ENCODE measurements at regions not wholly inside any gene's neighbourhood (a gene's known extent, or its start where the extent isn't known, plus 50 kb on each side); places are given as distances from the start of the nearest gene placed in this dataset.
A peak's percentile ranks its signal among the peaks of the same experiment; 100 is the strongest.
"Not testable (repeated sequence)": the region's sequence is repeated elsewhere in the genome, so short reads cannot be mapped to it uniquely, and the experiment has no call there.

DNA sequence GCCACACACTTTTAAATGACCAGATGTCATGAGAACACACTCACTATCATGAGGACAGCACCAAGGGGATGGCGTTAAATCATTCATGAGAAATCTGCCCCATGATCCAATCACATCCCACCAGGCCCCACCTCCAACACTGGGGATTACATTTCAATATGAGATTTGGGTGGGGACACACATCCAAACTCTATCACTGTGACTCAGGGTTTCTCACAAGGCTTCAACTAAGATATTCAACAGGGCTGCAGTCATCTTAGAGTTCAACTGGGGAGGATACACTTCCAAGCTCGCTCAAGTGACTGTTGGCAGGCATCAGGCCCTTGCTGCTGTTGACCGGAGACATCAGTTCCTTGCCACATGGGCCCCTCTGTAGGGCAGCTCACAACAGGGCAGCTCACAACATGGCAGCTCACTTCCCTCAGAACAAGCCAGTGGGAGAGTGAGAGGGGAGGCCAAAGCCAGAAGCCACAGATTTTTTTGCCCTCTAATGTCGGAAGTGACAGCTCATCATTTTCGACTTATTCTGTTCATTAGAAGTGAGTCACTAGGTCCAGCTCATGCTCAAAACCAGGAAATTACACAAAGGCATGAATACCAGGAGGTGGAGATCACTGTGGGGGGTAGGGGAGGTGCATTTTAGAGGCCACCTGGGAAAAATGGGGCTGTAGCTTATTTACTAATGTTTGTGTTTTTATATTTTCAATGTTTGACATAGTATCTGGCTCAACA, 50.8 kb upstream of the PTHLH start:
- DNase-seq (ENCODE audit: low read depth): peak; percentile 90

DNA sequence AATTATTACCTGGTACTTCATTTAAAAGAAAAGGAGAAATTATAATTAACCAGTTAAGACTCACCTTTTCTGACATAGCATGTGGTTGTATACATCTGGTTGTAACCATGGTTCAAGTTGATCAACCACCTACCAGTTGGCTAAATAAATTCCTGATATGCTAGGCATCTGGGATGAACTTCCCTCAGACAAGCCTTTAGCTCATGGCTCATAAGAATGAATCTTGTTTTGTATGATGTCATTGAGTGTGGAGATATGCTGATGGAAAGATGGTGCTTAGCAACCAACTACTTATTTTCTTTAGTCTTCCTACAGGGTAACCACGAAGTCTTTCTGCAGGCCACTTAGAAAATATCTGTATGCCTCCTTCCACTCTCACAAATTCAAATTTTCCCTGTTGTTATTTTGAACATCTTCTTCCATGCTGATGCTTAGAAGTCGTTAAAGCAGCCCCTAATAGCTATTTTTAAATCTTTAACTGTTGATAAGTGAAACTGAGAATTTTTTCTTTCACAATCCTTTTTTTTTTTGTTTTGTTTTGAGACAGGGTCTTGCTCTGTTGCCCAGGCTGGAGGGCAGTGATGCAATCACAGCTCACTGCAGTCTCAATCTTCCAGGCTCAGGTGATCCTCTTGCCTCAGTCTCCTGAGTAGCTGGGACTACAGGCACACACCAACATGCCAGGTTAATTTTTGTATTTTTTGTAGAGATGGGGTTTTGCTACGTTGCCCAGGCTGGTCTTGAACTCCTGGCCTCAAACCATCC, 51.9 kb upstream of the PTHLH start:
- peak; percentile 68 for DNase-seq (ENCODE audit: low read depth)

DNA sequence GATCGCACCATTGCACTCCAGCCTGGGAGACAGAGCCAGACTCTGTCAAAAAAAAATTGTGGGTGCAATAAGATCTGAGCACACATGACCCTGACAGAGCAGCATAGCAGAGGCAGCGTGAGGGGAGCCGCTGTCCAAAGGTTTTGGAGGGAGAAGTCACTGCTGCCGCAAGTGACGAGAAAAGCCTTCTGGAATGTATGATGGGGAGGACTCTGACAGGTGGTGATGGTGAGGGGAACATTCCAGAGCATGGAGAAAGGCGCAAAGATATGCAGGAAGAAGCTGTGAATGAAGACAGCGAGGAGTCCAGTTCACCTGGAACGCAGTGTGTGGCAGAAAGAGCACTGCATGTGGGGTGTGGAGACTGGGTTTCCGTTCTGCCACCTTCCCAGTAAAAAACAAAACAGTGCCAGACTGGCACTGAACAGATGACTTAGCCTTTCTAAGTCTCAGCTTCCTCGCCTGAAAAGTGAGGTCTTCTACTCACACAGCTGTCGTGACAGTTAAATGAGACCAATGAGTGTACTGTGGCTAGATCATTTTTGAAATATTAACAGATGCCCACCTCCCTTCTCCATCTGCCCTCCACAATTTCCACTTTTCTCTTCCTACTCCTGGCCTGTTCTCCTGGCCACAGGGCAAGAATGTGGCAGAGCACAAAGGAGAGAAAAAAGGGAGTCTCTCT, 53.4 kb upstream of the PTHLH start:
- DNase-seq (ENCODE audit: low read depth): peak; percentile 44

DNA sequence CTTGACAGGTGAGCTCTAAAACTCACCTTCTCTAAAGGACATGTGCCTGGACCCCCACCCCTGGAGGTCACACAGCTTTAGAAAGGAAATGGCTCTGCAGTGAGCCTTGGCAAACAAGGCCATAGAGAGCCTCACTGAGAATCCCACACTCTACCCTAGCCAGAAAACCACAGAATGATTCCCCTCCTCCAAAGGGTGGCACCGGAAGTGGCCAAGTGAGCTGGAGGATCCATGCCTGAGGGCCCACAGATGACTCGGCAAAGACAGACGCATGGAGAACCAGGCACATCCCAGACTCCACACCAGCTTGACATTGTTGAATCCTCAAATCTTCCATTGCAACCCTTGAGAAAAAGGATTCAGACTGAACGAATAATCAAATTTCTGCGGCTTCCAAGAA, 54.2 kb upstream of the PTHLH start:
- peak; percentile 93 for DNase-seq (ENCODE audit: low read depth)

DNA sequence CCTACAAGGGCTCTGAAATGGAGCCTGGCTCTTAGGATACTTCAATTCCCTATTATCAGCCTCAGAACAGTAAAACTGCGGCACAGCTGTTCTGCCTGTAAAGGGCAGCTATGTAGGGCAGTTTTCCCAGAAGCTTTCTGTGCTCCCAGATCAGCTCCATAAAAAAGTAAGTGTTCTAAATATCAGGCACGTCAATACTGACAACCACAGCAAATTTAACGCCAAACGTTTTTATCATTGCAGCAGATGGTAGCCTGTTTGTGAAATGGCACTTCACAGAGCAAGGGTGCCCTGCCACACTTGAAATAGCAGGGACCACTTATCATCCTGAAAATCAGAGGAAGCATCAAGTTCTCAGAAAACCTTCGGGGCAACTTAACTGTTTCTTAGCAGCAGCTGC, 54.8 kb upstream of the PTHLH start:
- peak; percentile 28 for DNase-seq (ENCODE audit: low read depth)

DNA sequence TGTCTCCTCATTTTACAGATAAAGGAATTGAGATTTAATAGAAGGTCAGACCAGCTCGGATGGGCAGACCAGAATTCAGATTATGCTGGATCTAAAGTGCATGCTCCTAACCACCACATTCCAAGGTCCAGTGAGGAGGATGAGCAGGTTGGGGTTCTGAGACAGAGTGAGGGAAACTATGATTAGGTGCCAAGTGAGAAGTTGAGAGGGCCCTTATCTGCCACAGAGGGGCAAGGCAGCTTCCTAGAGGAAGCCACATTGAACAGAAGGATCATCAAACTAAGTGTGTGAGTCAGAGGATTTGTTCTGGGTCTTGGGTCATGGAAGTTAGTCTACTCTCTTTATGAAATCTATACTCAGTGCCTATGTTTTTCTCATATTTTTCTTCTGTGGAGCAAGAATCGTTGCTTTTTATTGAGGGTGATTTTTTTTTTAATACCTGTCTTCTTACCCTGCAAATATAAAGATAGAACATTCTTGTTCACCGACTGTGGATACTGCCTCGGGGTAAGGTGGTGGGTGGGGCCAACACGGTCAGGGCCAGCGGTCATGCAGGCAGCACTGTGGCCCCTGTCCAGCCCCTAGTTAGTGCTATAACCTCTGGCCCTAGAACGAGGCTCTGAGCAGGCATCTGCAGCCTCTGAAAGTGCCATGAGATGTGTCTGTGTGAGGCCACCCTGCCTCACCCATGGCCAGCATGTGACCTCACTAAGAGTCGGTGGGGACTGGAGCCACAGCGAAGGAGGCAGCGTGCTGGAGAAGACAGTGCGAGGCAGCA, 55.6 kb upstream of the PTHLH start:
- DNase-seq (ENCODE audit: low read depth): no peak

DNA sequence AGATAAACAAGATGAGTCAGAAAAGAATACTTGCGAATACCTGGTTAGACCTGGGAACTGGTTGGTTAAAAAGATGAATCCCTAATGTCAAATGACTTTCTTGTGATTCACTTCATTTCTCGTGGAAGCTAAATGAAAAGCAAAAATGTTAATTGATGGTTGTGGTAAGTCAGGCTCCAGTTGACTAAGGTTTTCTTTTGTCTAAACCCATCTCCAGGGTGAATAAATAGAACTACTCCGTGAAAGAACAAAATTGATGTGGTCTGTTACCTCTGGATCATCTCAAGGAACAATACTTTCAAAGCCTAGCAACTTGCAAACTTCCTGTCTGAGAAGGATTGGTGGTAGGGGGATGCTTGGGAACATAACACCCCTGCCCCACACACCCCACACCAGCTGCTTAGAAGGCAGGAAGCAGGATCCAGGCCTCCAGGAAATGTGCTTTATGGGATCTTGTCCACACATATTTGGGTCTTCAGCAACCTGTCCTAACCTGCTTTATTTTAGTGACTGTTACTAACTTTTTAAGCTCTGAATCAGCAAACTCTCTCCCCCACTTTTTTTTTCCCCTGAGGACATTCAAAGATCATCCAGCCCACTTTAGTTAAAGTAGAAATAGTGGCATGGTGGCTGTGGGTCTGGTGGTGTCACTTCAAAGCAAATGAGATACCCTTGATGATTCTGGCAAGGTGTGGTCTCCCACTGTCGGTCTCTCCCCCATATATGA, 60.4 kb upstream of the PTHLH start:
- DNase-seq (ENCODE audit: low read depth): peak; percentile 46

DNA sequence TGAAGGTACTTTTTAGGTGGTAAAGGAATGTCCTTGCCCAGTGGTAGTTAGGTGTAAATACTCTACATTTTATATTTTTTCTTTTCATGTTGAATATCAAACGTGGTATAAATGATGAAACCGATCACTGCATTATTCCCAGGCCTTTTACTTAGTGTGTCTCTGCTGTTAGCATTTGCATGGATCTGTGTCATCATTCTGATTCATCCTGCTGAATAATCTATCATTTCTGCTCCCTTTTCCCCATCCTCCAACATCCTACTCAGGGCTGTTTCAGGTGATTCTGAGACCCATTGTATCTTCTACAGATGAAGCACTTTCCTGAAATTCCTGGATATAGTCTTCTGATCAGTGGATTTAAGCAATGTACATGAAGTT, 61.0 kb upstream of the PTHLH start:
- no peak for DNase-seq (ENCODE audit: low read depth)

DNA sequence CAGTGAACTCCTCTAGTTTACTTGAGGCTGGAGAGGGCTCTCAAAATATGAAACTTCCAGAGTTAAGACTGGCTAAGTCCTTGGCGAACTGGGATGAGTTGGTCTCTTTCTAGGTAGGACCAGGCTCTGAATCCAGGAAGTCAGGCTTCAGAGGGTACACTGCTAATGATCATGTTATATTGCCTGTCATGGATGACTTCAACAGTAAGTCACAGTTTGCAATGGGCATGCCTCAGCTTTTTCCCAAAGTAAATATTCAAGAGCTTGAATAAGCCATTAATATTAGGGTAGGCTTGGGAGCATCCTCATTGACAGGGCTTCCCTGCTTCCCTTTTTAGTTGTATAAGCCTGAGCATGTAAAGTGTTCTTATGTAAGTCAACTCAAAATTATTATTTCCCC, 61.7 kb upstream of the PTHLH start:
- DNase-seq (ENCODE audit: low read depth): no peak

DNA sequence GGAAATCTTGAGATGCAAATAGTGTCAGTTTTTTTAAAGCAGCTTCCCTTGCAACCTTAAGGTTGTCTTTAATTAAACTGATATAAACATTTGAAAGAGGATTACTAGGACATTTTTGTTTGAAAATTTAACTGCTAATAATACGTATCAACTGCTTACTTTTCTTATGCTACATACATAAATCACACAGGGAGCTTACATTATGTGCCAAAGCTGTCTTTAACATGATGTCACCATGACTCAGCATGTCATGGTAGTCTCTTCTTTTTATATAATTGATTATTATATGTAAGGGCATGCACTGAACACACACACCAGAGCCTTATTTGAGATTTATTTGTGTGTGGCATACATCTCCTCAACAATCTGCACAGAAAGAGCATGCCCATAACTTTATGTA, 63.0 kb upstream of the PTHLH start:
- DNase-seq (ENCODE audit: low read depth): peak; percentile 62

DNA sequence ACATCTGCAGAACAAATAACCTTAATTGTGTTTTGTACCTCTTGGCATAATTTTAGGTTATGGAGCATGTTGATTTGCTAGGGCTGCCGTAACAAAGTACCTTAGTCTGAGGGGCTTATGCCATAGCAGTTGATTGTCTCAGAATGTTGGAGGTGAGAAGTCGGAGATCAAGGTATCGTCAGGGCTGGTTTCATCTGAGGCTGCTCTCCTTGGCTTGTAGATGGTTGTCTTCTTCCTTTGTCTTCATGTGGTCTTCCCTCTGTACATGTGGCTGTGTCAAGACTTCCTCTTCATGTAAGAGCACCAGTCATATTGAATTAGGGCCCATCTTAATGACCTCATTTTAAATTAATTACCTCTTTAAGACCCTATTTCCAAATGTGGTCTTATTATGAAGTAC, 64.4 kb upstream of the PTHLH start:
- no peak for DNase-seq (ENCODE audit: low read depth)

DNA sequence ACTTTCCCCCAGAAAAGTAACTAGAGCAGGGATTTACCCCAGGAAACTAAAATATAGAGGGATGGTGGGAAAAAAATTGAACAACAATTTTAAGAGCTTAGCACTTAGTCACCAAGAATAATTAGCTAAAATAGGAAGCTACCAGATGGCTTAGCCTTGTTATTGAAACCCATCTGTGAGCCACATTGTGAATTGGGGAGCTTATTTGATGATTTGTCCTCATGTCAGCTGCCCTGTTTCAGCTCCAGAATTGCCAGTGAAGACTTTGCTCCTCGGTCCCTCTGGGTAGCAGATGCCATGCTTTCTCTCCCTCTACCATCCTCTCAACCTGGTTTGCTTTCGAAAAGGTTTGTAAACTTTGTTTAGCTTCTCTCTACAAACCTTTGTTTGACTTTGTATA, 67.7 kb upstream of the PTHLH start:
- DNase-seq (ENCODE audit: low read depth): no peak

DNA sequence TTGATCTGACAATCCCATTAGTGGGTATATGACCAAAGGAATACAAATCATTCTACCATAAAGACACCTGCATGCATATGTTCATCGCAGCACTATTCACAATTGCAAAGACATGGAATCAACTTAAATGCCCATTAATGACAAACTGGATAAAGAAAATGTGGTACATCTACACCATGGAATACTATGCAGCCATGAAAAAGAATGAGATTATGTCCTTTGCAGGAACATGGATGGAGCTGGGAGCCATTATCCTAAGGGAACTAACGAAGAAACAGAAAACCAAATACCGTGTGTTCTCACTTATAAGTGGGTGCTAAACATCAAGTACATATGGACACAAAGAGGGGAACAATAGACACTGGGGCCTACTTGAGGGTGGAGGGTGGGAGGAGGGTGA, 74.1 kb upstream of the PTHLH start:
- not testable (repeated sequence) for DNase-seq (ENCODE audit: low read depth)

DNA sequence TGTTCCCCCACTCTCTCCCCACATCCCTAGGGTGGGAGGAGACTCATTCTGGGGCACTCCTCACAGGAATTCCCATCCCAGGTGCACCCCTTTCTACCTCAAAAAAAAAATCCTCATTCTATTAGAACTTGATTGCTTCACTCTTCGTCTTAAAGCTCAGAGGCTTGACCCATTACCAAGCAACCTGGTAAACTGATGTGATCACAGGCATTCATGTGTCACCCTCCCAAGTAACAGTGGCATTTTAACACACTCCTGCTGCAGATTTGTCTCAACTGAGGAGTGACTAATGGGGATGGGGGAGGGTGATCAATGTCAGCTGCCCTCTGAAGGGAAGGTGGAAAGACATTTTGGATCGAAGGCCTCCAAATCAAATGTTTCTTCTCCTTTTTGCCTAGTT, 78.1 kb upstream of the PTHLH start:
- no peak for DNase-seq (ENCODE audit: low read depth)

DNA sequence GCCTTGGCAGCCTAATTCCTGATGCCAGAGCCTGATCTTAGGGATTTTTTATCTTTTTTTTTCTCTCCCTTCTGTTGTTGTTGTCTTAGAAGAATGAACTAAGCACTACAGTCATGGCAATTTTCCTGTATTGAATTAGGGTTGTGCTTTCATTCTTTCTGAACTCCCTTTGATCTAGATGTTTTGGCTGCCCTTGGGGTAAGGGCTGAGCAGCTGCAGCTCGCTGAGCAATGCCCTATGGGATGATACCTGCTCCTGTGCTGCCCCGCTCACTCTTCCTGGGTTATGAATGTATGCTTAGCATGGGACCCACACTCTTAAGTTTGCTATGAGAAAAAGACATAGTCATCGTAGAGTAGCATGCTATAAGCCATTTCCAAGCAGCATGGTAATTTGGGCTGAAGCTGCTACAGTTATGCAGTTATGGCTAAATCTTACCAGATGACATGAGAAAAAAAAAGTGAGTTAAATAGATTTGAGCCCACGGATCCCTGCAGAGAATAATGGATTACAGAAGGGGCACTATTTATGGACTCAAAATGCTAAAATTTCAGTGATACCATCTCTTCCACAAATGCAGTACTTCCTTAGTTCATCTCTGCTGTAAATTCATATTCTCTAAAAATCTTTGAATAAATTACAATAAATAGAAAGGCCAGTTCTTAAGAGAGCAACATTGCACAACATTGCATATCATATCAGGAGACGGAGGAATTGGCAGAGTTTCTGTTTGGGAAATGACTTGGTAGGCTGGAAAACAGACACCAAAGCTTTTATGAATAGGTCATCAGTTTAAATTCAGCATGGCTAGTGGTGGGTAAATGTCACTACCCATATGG, 79.2 kb upstream of the PTHLH start:
- no peak for DNase-seq (ENCODE audit: low read depth)

DNA sequence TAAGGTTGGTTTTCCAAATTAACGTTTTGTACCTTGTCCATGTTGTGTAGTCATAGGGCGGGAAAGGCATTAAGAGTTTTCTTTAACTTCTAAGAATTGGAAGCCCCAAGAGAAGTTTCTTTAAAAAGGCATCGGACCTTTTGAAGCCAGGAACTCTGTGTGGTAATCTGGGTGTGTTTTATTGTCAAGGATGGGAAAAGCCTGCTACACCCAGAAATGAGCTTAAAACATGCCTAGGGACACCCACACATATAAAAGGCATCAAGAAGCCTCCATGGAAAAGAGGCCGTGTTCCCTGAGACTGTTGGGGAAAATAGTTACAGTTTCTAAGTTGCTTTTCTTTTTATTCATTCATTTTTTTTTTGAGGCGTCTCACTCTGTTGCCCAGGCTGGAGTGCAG, 81.0 kb upstream of the PTHLH start:
- DNase-seq (ENCODE audit: low read depth): no peak

DNA sequence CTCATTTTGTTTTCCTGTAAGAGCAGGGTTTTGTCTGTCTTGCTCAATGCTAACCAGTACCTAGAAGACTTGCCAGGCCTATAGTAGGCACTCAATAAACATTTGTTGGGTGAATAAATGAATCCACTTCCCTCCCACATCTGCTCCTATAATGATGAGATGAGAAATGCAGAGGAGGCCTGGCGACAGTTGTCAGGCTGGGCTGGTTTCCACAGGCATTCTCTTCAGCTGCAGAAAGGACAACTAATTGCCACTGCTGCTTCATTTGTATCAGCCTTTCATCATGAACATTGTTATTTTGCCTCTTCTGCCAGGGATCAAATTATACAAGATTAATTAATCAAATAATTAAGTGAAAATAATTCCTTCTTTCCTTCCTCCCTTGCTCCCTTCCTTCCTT, 82.0 kb upstream of the PTHLH start:
- no peak for DNase-seq (ENCODE audit: low read depth)

DNA sequence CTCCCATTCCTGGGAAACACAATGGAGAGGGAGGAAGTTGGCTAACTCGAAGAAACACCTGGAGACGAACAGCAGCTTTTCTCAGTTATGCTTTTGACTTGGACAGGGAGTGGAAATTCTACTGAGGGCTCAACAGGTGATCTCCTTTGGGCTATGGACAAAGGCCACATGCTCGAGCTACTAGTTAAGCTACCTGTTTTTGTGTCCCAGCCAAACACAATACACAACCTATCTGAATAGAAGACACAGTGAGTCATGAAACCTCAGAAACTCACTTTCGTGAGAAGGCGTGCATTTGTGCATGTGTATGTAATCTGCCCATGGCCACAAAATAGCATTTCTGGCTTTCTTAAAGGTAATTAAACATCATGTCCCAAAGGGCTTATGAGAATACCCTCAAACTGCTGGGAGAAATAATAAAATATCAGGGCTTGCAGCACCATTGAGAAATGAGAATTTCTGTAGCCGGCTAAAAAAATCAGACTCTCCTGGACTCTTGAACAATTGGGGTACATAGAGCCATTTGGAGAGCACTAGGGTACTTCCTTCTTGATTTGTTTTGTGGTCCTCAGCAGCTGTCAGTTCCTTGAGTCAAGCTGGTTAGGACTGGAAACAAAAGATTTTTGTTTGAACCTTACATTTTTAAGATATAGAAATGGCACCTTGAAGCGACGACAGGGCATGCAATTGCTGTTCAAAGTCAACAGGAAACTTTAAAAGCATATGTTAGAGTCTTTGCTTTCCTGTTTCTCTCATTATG, 85.5 kb upstream of the PTHLH start:
- peak; percentile 82 for DNase-seq (ENCODE audit: low read depth)

DNA sequence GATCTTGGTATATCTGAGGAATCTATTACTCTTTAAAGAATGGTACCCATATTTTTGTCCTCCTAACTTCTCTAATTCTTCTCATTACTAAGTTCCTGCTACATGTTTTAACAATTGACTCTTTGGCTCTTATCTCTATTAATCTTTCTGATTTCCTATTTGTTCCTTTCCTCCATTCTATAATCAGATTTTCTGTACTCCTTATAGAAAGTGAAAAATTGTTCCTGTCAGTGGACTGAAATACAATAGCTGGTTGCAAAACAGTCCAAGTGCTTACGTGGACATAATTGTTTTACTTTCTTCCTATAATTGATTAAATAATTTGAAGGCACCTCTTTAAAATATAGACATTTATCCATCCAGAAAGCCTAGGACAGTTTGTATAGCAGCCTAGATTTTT, 86.7 kb upstream of the PTHLH start:
- no peak for DNase-seq (ENCODE audit: low read depth)

DNA sequence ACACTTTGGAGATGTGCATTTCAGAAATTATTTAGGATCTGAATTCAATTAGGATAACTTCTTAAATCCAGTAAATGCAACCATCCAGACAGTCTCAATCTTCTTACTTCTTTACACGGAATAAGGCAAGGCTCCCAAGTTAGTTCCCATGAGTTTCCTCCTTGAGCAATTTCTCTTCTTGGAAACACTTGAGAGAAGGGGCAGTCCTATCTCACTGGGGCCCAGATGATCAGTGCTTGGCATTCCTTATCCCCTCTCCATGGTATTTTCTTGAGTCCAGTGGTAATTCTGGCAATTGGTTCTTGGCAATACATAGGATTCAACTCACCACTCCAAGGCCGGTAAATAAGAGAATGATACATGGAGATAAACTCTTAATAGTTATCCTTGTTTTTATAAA, 87.1 kb upstream of the PTHLH start:
- no peak for DNase-seq (ENCODE audit: low read depth)
